PFSK-1 (cell line): ENCODE measurements at regions not wholly inside any gene's neighbourhood (a gene's known extent, or its start where the extent isn't known, plus 50 kb on each side); places are given as distances from the start of the nearest gene placed in this dataset.

Experiments used
- POLR2AphosphoS5 ChIP-seq: IDR thresholded peaks from 2 replicates; pipeline ENCODE4 v1.6.1; 2012; ENCODE audit warnings: low read depth, mild to moderate bottlenecking, control low read depth, low read length, moderate library complexity
- REST ChIP-seq, 2 experiments: IDR thresholded peaks; 2 replicates each; pipeline versions ENCODE4 v1.6.1 to v1.8.0; 2011 to 2012; ENCODE audit warnings: low read depth in 2 of 2, low read length in 2 of 2, control low read depth in 1 of 2, inconsistent platforms in 1 of 2, mild to moderate bottlenecking in 1 of 2, moderate library complexity in 1 of 2; ENCODE audit not compliant: insufficient read depth in 1 of 2
- TAF1 ChIP-seq: IDR thresholded peaks from 2 replicates; pipeline ENCODE4 v1.6.1; 2012; ENCODE audit warnings: low read length, control low read depth, borderline replicate concordance; ENCODE audit not compliant: insufficient read depth

- TF ChIP-seq REST (IDR thresholded peaks at IDR 0.05; ENCODE audit: insufficient read depth in 1 of 2, low read depth in 2 of 2, low read length in 2 of 2) (no peak), TAF1 (no peak), POLR2AphosphoS5 (no peak)
Measured at GRCh38 chr15:39095218-39095879, 485.5 kb upstream of the THBS1 start.
